GM19351 (cell line): ENCODE measurements at regions not wholly inside any gene's neighbourhood (a gene's known extent, or its start where the extent isn't known, plus 50 kb on each side); places are given as distances from the start of the nearest gene placed in this dataset.
"Not testable (repeated sequence)": the region's sequence is repeated elsewhere in the genome, so short reads cannot be mapped to it uniquely, and the experiment has no call there.

Source experiments
- ATAC-seq: cut with Tn5 transposase; IDR thresholded peaks from one replicate; pipeline ENCODE4 v1.9.1; 2021; ENCODE audit warnings: mild to moderate bottlenecking, moderate library complexity; ENCODE audit not compliant: unreplicated experiment

GRCh38 chr3:95670765-95671164 is 1143.6 kb upstream of the EPHA6 start:
- no peak for ATAC-seq

DNA sequence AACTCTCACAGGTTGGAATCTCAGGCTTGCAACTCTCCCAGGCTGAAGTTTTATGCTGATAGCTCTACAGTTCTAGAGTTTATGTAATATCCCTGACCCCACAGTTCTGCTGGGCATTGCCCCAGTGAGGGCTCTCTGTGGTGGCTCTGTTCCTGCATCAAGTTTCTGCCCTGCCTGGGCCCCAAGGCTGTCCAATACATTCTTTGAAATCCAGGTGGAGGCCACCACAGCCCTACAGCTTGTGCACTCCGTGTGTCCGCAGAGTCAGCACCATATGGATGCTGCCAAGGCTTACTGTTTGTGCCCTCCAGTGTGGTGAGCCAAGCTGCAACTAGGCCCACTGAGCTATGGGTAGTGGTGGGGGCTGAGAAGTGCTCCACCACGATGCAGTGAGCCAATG is 1141.2 kb upstream of the EPHA6 start:
- no peak for ATAC-seq

GRCh38 chr3:95705786-95706418 is 1108.5 kb upstream of the EPHA6 start:
- ATAC-seq = no peak

DNA sequence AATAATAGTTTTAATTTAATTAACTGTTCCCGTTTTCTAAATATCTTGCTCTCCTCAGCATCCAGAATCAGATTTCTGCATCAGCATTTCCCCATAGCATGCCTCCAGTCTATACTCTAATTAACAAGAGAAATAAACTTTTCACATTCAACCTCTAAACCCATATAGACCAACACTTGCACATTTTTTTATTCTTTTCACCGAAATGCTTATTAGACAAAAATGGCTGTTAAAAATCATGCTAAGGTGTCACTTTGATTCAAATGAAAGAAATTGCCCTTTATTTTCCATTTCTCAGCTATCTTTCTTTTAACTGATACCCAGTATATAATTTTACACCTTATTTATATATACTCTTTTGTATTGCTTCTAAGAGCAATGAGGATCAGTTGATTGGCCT is 1107.1 kb upstream of the EPHA6 start:
- ATAC-seq = no peak

- ATAC-seq = no peak
These were observed 1103.7 kb upstream of the EPHA6 start for GRCh38 chr3:95710684-95711083.

GRCh38 chr3:95711789-95712188 is 1102.6 kb upstream of the EPHA6 start:
- no peak for ATAC-seq

GRCh38 chr3:95715128-95715527 is 1099.3 kb upstream of the EPHA6 start:
- ATAC-seq = no peak

DNA sequence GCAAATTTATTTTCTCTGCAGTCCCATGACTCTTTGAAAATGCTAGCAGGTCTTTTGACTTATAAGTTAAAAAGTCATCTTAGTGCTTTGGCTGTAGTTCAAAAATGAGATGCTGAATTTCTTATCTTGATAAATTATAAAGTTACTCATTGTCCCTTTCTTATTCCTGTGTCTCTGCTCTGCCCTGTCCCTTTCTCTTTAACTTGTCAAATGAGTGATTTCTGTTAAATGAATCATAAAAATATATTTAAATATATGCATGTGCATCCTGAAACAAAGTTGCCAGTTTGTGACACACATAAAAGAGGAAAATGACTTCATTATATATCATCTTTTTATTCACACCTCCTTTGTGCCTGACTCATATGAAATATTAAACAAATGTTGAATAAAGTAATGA is 1097.3 kb upstream of the EPHA6 start:
- no peak for ATAC-seq

DNA sequence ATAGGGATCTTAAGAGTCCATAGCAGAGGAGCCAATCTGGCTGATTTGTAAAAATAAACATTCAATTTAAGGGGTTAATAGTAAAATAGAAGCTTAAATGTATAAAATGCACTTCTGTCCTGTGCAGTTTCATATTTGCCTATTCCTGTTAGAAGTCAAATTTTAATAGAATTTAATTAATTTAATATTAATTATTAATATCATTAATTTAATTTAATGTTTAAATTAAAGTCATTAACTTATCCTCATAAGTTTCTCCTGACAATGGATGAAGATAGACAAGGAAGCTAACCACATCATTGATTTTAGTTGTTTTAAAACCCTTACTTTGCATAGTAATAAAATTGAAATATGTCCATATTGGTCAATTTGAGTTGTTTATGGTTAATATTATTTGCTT is 1096.2 kb upstream of the EPHA6 start:
- no peak for ATAC-seq

- ATAC-seq = no peak
These were observed 1094.9 kb upstream of the EPHA6 start for GRCh38 chr3:95719481-95719880.

DNA sequence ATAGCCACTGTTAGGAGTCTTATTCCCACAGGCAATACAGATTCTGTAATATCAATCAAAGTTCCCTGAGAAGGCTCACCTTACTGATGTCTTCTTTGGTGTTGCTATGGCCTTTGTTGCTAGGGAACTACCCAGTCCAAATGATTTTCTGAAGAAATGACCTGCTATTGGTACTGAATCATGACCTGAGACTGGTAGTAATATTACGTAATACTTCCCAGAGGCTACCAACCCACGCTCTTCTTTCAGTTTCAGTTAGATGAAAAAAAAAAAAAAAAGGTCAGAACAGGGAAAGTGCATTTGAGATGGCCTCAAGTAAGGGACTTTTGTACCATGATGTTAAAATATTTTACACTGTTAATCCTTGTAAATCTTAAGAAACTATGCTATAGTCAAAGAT is 1092.5 kb upstream of the EPHA6 start:
- ATAC-seq = no peak

DNA sequence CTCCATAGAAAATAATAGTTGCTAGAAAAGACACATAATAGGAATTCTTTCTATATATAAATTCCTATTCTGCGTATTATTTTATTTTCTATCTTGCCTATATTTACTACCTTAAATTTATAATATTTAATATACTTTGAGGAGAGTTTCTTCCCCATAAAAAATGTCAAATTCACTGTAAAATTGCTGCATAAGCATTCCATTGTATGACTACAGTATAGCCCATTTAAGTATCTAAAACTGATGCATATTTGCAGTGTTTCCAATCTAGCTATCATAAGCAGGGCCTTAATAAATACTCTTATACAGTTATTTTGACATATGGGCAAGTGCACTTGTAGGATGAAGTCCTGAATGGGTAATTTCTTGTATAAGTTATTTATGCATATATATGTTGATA is 1088.6 kb upstream of the EPHA6 start:
- ATAC-seq = no peak

DNA sequence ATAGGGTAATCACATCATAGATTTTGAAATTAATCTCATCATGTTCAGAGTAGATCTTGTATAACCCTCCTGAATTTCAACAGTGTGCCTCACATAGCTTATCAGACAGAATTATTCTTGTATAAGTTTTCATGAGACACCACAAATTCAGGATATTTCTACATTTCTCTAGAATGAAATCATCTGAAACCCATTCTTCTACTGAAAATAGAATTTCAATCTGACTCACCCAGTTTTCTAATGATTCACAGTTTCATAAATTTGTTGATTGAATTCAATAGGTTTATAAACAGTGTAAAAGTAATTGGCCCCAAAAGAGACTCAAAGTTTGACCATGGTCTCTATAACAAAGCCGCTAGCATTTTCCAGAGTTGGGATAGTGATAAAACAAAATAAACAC is 1082.6 kb upstream of the EPHA6 start:
- ATAC-seq = no peak

DNA sequence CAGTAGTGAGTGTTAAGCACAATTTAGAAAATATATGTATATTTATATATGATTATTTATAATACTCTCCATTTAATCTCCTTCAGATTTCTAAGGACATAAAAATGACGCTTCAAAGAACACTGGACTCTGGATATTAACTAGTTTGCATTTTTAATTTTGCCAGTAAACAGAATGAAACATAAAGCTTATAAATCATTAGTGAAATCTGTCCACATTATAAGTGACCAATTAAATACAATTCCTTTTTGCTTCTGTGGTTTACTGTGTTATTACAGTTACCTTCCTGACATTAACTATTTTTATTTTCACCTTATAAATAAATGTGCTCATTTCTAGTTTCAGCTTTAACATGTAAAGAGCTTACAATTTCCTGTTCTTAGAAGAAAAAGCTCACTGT is 1081.1 kb upstream of the EPHA6 start:
- ATAC-seq = no peak

- ATAC-seq = no peak
These were observed 1076.3 kb upstream of the EPHA6 start for GRCh38 chr3:95738045-95738444.

DNA sequence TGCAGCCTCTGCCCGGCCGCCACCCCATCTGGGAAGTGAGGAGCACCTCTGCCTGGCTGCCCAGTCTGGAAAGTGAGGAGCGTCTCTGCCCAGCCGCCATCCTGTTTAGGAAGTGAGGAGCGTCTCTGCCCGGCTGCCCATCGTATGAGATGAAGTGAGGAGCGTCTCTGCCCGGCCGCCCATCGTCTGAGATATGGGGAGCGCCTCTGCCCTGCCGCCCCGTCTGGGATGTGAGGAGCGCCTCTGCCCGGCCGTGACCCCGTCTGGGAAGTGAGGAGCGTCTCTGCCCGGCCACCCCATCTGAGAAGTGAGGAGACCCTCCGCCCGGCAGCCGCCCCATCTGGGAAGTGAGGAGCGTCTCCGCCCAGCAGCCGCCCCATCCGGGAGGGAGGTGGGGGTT is 1069.5 kb upstream of the EPHA6 start:
- ATAC-seq = not testable (repeated sequence)

GRCh38 chr3:95750097-95750496 is 1064.3 kb upstream of the EPHA6 start:
- ATAC-seq = no peak

DNA sequence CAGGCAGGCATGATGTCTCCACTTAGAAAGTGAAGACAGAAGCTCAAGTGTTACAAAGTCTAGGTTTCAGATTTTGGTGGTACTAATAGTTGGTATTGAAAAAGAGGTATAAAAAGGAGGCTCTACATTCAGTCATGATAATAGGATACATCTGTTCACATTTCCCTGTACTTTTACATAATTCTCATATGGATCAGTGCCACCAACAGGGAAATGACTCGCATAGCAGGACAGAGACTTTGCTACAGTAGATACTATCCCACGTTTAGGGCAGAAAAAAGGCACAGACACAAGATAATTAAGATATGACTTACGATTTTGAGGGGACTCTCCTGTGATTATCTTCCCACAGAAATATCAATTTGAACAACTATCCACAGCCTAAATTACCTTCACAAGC is 1062.9 kb upstream of the EPHA6 start:
- ATAC-seq = no peak

DNA sequence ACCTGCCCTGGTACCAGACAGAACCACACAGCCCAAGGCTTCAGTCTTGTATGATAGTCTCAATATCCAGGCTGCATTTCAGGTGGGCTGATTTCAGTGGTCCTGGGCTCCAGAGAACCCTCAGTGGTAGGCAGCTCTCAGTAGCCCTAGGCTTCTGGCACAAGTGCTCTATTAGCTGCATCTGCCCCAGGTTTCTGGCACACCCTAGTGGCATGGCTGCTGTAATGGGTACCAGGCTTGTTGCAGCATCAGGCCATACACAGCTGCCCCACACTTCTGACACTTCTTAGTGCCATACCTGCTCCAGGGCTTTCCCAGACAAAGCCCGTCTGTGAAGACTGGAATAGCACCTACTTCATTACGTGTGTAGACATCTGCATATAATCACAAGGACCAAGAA is 1062.2 kb upstream of the EPHA6 start:
- no peak for ATAC-seq

DNA sequence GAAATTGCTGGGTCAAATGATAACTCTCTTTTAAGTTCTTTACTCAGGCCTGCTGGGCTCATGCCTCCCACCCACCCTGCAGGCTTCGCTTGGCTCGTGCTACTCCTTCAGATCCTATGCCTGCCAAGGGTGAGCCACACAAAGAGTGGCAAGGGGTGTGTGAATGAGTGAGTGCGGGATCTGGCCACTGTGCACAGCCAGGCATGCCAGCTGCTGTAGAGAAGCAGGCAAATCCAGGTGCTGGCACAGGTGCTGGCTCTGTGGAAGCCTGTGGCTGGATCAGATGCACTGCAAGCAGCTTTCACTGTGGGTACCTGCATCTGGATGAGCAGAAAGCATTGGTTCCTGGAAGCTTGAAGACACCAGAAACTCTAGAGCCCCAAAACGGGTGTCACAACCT is 1055.7 kb upstream of the EPHA6 start:
- ATAC-seq = no peak

GRCh38 chr3:95759614-95760301 is 1054.6 kb upstream of the EPHA6 start:
- ATAC-seq = no peak

- ATAC-seq = no peak
These were observed 1038.8 kb upstream of the EPHA6 start for GRCh38 chr3:95775486-95776094.

DNA sequence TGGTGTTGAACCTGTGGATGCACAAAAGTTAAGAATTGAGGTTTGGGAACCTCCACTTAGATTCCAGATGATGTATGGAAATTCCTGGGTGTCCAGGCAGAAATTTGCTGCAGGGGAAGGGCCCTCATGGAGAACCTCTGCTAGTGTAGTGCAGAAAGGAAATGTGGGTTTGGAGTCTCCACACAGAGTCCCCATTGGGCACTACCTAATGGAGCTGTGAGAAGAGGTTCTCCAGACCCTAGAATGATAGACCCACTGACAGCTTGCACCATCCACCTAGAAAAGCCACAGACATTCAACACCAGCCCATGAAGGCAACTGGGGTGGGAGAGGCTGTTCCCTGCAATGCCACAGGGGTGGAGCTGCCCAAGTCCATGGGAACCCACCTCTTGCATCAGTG is 1032.8 kb upstream of the EPHA6 start:
- ATAC-seq = no peak
